ENCODE measurements at regions not wholly inside any gene's neighbourhood (a gene's known extent, or its start where the extent isn't known, plus 50 kb on each side); places are given as distances from the start of the nearest gene placed in this dataset.

- no peak overlapping the region for H3K4ac ChIP-seq (replicated peaks; ENCODE audit: insufficient read length, low read depth, low read length)
- FAIRE-seq = no peak
- no peak overlapping the region for H3K9ac ChIP-seq (replicated peaks in 1 of 4; ENCODE audit: extremely low read depth in 1 of 4, low read depth in 3 of 4, low read length in 3 of 4)
- TF ChIP-seq TCF12 (IDR thresholded peaks at IDR 0.05; ENCODE audit: low read depth, low read length) (no peak), CBX8 (IDR thresholded peaks at IDR 0.05; ENCODE audit: borderline replicate concordance, low read depth, low read length) (no peak), CBX5 (IDR thresholded peaks at IDR 0.05; ENCODE audit: low read depth, low read length) (no peak), RXRA (IDR thresholded peaks at IDR 0.05; ENCODE audit: insufficient read depth, low read depth, low read length) (no peak), GABPA (IDR thresholded peaks at IDR 0.05; ENCODE audit: borderline replicate concordance, insufficient read depth, low read length) (no peak), MAX (IDR thresholded peaks at IDR 0.05) (no peak), EP300 (IDR thresholded peaks at IDR 0.05; ENCODE audit: borderline replicate concordance in 1 of 2, low read depth in 2 of 2, low read length in 2 of 2) (no peak), NANOG (IDR thresholded peaks at IDR 0.05; ENCODE audit: insufficient read depth, low read depth, low read length, poor library complexity, severe bottlenecking) (no peak), MAFK (IDR thresholded peaks at IDR 0.05; ENCODE audit: low read depth, low read length) (no peak), EZH2 (IDR thresholded peaks at IDR 0.05; ENCODE audit: low read depth, low read length, severe bottlenecking) (no peak)
- TF ChIP-seq, protein P1, sequence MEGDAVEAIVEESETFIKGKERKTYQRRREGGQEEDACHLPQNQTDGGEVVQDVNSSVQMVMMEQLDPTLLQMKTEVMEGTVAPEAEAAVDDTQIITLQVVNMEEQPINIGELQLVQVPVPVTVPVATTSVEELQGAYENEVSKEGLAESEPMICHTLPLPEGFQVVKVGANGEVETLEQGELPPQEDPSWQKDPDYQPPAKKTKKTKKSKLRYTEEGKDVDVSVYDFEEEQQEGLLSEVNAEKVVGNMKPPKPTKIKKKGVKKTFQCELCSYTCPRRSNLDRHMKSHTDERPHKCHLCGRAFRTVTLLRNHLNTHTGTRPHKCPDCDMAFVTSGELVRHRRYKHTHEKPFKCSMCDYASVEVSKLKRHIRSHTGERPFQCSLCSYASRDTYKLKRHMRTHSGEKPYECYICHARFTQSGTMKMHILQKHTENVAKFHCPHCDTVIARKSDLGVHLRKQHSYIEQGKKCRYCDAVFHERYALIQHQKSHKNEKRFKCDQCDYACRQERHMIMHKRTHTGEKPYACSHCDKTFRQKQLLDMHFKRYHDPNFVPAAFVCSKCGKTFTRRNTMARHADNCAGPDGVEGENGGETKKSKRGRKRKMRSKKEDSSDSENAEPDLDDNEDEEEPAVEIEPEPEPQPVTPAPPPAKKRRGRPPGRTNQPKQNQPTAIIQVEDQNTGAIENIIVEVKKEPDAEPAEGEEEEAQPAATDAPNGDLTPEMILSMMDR (IDR thresholded peaks at IDR 0.05; ENCODE audit: control extremely low read depth in 1 of 3, insufficient read depth in 1 of 3, low read depth in 1 of 3, low read length in 3 of 3) = no peak
Measured at GRCh38 chr1:55339681-55340080, 124.5 kb upstream of the USP24 start.

More at GRCh38 chr1:55339681-55340080, 124.5 kb upstream of the USP24 start:
- Histone ChIP-seq H2AFZ (ENCODE audit: low read length) (no peak overlapping the region), H4K8ac (ENCODE audit: extremely low read depth, insufficient read depth, low read length) (no peak overlapping the region), H3K9me3 (ENCODE audit: insufficient read depth in 2 of 2, low read depth in 1 of 2, low read length in 1 of 2) (peaks cover 0 to 6% of the 10 kb centered on the region in 2 experiments; a peak in 1 of 4 replicates), H3K14ac (ENCODE audit: insufficient read length) (no peak overlapping the region), H2BK15ac (ENCODE audit: low read length) (no peak overlapping the region), H3K23ac (ENCODE audit: insufficient read length) (no peak overlapping the region), H2AK5ac (ENCODE audit: low read depth, low read length) (no peak overlapping the region), H3K36me3 (ENCODE audit: control insufficient read depth in 2 of 4, insufficient read depth in 4 of 4, low read length in 3 of 4) (no peaks in the 10 kb centered on the region; a peak in 1 of 8 replicates), H3K27ac (ENCODE audit: low read depth, low read length) (no peak overlapping the region), H4K5ac (ENCODE audit: insufficient read length, low read depth, low read length) (no peak overlapping the region), H4K91ac (replicated peaks; ENCODE audit: insufficient read length, low read length) (no peak overlapping the region), H2BK12ac (ENCODE audit: low read depth, low read length) (no peak overlapping the region), H3K27me3 (replicated peaks in 1 of 4; ENCODE audit: control insufficient read depth in 3 of 4, extremely low read depth in 1 of 4, insufficient read depth in 3 of 4, low read length in 3 of 4) (no peaks in the 10 kb centered on the region), H2BK120ac (replicated peaks; ENCODE audit: low read depth, low read length) (no peak overlapping the region), H3K4me3 (ENCODE audit: extremely low read depth in 1 of 4, insufficient read depth in 2 of 4, low read depth in 3 of 4, low read length in 4 of 4) (no peak overlapping the region), H3K79me2 (ENCODE audit: control insufficient read depth in 1 of 2, insufficient read depth in 2 of 2, low read length in 2 of 2) (no peaks in the 10 kb centered on the region), H3K4me1 (replicated peaks in 1 of 4; ENCODE audit: control insufficient read depth in 3 of 4, insufficient read depth in 4 of 4, low read length in 3 of 4) (no peaks in the 10 kb centered on the region), H3K23me2 (ENCODE audit: low read depth, low read length) (no peaks in the 10 kb centered on the region), H2BK20ac (ENCODE audit: low read length) (no peak overlapping the region), H3K18ac (ENCODE audit: extremely low read depth, low read length) (no peak overlapping the region), H3K4me2 (ENCODE audit: insufficient read depth in 1 of 2, low read depth in 2 of 2, low read length in 2 of 2) (no peak overlapping the region), H2BK5ac (ENCODE audit: low read depth, low read length) (no peak overlapping the region), H3K56ac (replicated peaks; ENCODE audit: insufficient read length, low read depth, low read length) (no peak overlapping the region), H3K79me1 (ENCODE audit: low read depth, low read length) (no peaks in the 10 kb centered on the region), H4K20me1 (replicated peaks in 1 of 2; ENCODE audit: control insufficient read depth in 1 of 2, insufficient read depth in 2 of 2, low read length in 2 of 2) (no peaks in the 10 kb centered on the region)
- ChIA-PET CTCF (ENCODE audit: partially characterized antibody) (interaction anchor here (0.8 to 2.6 kb wide), 8 partner anchors 10 to 1244 kb away, joined by 3 to 14 read pairs (median 4); no protein-coding TSS in a partner anchor), POLR2A (ENCODE audit: partially characterized antibody) (no interaction called here)
- WGBS, 2 experiments (ENCODE audit: extremely low coverage in 1 of 2, insufficient coverage in 1 of 2, insufficient read length in 1 of 2, insufficient replicate concordance in 2 of 2, low coverage in 1 of 2, low lambda C conversion rate in 2 of 2, missing lambda C conversion rate in 1 of 2) = 86% methylated on average over 4 of the region's 4 CpGs; no CpG with 5 or more reads in 1 of the 2 experiments
- no peak for DNase-seq (ENCODE audit: low read depth in 1 of 2, low spot score in 2 of 2)
